AG04450 (cell line): ENCODE measurements at regions not wholly inside any gene's neighbourhood (a gene's known extent, or its start where the extent isn't known, plus 50 kb on each side); places are given as distances from the start of the nearest gene placed in this dataset.
A peak's percentile ranks its signal among the peaks of the same experiment; 100 is the strongest.

ENCODE experiments used
- CTCF ChIA-PET: fragments of 300-600, 350-600 bp; formaldehyde crosslinking; extraction: SDS; loops from one replicate; lab custom pipeline; 2022; ENCODE audit warnings: antibody characterized with exemption, inconsistent platforms; lab: Charles Lee
- POLR2A ChIA-PET: fragments of 350-600 bp; formaldehyde crosslinking; extraction: SDS; loops from one replicate; lab custom pipeline; 2021; ENCODE audit warnings: antibody characterized with exemption, inconsistent platforms; lab: Yijun Ruan, JAX
- DNase-seq: peaks from one replicate; pipeline ENCODE4 v3.0.0-alpha.2; 2011; ENCODE audit warnings: low read depth, low spot score
- H3K27ac ChIP-seq: one replicate; pipeline ENCODE4 v1.5.1; 2012; ENCODE audit warnings: low read depth, low read length, control low read depth
- H3K27me3 ChIP-seq: one replicate; pipeline ENCODE4 v1.6.0; 2012; ENCODE audit warnings: low read length; ENCODE audit not compliant: control insufficient read depth, insufficient read depth
- H3K4me3 ChIP-seq: 2 replicates; pipeline ENCODE4 v1.5.1; 2011; ENCODE audit warnings: mild to moderate bottlenecking, low read depth, low read length, control low read depth
- H3K9me3 ChIP-seq: 2 replicates; pipeline ENCODE4 v1.5.1; 2012; ENCODE audit warnings: low read length; ENCODE audit not compliant: control insufficient read depth, insufficient read depth
- TF ChIP-seq, protein P1 (sequence below): IDR thresholded peaks from 2 replicates; pipeline ENCODE4 v1.5.1; 2011; ENCODE audit warnings: low read depth, low read length, control low read depth, inconsistent platforms

GRCh38 chr7:125020801-125021200, 91.2 kb upstream of the POT1 start:
- Histone ChIP-seq H3K9me3 (no peaks in the 10 kb centered on the region), H3K27ac (no peak overlapping the region), H3K4me3 (no peak overlapping the region), H3K27me3 (no peaks in the 10 kb centered on the region)
- TF ChIP-seq, protein P1, sequence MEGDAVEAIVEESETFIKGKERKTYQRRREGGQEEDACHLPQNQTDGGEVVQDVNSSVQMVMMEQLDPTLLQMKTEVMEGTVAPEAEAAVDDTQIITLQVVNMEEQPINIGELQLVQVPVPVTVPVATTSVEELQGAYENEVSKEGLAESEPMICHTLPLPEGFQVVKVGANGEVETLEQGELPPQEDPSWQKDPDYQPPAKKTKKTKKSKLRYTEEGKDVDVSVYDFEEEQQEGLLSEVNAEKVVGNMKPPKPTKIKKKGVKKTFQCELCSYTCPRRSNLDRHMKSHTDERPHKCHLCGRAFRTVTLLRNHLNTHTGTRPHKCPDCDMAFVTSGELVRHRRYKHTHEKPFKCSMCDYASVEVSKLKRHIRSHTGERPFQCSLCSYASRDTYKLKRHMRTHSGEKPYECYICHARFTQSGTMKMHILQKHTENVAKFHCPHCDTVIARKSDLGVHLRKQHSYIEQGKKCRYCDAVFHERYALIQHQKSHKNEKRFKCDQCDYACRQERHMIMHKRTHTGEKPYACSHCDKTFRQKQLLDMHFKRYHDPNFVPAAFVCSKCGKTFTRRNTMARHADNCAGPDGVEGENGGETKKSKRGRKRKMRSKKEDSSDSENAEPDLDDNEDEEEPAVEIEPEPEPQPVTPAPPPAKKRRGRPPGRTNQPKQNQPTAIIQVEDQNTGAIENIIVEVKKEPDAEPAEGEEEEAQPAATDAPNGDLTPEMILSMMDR, result no peak
- no peak for DNase-seq
- POLR2A ChIA-PET, result no interaction called here
- CTCF ChIA-PET, result no interaction called here

DNA sequence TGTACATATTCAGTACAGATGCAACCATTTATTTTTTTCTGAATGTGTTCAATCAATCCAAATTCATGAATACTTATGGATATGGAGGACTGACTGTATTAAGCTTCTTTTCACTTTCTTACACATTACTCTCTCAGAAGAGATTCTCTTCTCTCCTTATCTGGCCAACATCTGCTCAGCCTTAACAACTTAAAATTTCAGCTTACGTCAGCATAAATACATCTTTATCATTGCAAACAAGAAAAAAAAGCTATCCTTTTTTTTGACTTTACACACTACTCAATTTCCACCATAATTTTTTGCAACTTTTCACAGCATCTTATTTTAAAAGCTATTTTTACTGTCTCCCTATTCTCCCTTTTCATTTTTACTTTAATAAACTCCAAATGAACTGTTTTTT, 80.9 kb upstream of the POT1 start:
- no peaks in the 10 kb centered on the region for H3K9me3 ChIP-seq
- TF ChIP-seq, protein P1, result no peak
- CTCF ChIA-PET, result no interaction called here

DNA sequence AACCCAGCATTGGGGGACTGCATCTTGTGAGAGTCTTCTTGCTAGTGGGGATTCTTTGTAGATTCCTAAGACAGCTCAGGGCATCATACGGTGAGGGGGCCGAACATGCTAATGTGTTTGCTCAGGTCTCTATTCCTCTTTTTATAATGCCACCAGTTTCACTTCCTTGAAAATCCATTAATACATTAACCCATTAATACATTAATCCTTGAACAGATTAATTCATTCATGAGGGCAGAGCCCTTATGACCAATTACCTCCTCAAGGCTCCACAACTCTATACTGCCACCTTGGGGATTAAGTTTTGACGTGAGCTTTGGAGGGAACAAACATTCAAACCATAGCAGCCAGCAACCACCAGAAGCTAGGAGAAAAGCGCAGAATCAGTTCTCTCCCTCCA, 67.2 kb upstream of the POT1 start:
- H3K27me3 ChIP-seq, result no peaks in the 10 kb centered on the region
- TF ChIP-seq, protein P1, result peak; percentile 29
- CTCF ChIA-PET, result interaction anchor here (0.6 to 1.6 kb wide), 3 partner anchors 9 to 1182 kb away, joined by 3 to 6 read pairs (median 3); no protein-coding TSS in a partner anchor

More for the DNA sequence above, 80.9 kb upstream of the POT1 start:
- Histone ChIP-seq H3K27ac (no peak overlapping the region), H3K27me3 (no peaks in the 10 kb centered on the region), H3K4me3 (no peak overlapping the region)
- no peak for DNase-seq
- POLR2A ChIA-PET, result interaction anchor here (0.7 kb wide), 1 partner anchor 1262 kb away, joined by 3 read pairs; no protein-coding TSS in a partner anchor

GRCh38 chr7:124992851-124993562, 63.4 kb upstream of the POT1 start:
- ChIA-PET POLR2A (no interaction called here), CTCF (no interaction called here)
- Histone ChIP-seq H3K27me3 (no peaks in the 10 kb centered on the region), H3K9me3 (no peaks in the 10 kb centered on the region), H3K4me3 (peak overlapping the region; percentile 8; the same call in 1 of the 2 replicates), H3K27ac (peak overlapping the region; percentile 68)
- DNase-seq, result peak; percentile 57
- TF ChIP-seq, protein P1, result no peak

More for the DNA sequence above, 67.2 kb upstream of the POT1 start:
- Histone ChIP-seq H3K4me3 (no peak overlapping the region), H3K9me3 (no peaks in the 10 kb centered on the region), H3K27ac (no peak overlapping the region)
- POLR2A ChIA-PET, result no interaction called here
- no peak for DNase-seq

DNA sequence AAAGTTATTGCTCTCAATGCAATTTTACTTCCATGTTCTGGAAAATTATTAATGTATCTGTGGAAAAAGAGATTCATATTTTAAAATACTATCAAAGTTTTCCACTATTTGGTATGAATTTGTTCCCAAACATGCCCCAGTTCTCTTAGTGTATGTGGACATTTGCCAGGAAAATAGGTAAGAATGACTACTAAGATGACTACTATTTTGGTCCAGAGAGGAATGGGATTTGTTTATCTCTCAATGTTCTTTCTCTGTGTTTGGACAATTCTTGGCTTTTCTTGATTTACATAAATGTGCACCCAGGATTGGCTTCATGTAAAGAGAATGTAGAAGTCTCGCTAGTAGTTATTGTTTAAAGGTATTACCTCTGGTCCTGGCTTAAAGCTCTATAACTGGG, 60.3 kb upstream of the POT1 start:
- TF ChIP-seq, protein P1, result no peak
- DNase-seq, result no peak
- H3K27me3 ChIP-seq, result no peaks in the 10 kb centered on the region
- CTCF ChIA-PET, result no interaction called here
- no peaks in the 10 kb centered on the region for H3K9me3 ChIP-seq
- H3K4me3 ChIP-seq, result no peak overlapping the region
- POLR2A ChIA-PET, result no interaction called here
- no peak overlapping the region for H3K27ac ChIP-seq
